NCI-H146 treated with DMSO at 0.1 percent for 48 hours (cell line): ENCODE measurements at regions not wholly inside any gene's neighbourhood (a gene's known extent, or its start where the extent isn't known, plus 50 kb on each side); places are given as distances from the start of the nearest gene placed in this dataset.

Experiments
- DNase-seq: peaks from one replicate; lab custom pipeline; 2025; ENCODE audit not compliant: unreplicated experiment; lab: John Stamatoyannopoulos, UW

DNA sequence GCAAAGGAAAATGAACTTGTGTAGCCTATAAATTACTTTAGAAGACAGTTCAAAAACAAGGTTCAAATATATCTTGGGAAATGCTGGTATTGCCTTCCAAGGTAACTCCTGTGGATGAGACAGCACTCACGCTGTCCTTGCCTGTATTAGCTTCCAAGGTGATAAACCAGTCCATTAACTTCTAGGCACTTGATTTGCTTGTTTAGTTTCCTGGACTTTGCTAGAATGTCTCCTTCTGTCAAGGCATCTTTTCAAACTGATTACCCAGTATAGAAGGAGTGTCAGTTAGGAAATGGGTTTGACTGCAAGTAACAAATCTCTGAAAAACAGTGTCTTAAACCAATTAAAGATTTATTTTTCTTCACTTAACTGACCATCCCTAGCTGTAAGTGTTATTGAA lies 103.4 kb upstream of the SLC22A23 start:
- no peak for DNase-seq

GRCh38 chr6:3559561-3559960 lies 102.7 kb upstream of the SLC22A23 start:
- DNase-seq, result no peak

- no peak for DNase-seq
Observed at GRCh38 chr6:3557336-3557735, 100.5 kb upstream of the SLC22A23 start.

DNA sequence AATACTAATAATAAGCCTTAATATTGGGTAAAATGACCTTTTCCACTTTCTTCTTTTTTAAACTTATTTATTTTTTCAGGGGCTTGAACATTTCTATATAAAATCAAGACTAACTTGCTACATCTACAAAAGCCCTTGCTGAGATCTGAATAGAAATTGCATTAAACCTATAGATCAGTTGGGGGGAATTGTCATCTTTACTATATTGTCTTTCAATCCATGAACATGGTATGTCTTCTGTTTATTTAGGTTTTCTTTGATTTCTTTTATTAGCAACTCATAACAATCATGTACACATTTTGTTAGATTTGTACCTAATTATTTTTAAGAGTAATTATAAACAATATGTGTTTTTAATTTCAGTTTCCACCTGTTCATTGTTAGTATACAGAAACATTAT lies 96.4 kb upstream of the SLC22A23 start:
- no peak for DNase-seq

DNA sequence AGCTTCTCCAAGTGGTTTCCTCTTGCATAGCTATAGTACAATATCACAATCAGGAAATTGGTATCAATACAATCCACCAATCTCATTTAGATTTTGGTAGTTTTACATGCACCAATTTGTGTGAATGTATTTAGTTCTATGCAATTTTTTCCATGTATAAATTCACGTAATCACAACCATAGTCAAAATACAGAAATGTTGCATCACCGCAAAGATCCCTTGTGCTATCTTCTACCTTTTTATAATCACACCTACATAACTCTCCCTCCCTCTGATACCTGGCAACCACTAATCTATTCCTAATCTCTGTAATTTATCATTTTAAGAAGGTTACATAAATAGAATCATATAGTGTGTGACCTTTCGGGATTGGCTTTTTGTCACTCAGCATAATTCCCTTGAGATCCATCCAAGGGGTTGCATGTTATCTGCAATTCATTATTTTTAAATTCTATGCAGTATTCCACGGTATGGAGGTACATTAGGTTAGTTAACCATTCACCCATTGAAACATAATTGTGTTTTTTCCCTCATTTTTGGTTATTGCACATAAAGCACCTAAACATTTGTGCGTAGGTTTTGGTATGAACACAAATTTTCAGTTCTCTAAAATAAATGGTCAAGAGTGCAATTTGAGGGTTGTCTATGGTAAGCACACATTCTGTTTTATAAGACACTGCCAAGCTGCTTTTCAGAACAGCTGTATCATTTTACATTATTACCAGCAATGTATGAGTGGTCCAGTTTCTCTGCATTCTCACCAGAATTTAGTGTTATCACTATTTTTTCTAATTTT lies 95.1 kb upstream of the SLC22A23 start:
- no peak for DNase-seq

- DNase-seq, result peak; percentile 96
Observed at GRCh38 chr6:3549314-3549940, 92.6 kb upstream of the SLC22A23 start.

DNA sequence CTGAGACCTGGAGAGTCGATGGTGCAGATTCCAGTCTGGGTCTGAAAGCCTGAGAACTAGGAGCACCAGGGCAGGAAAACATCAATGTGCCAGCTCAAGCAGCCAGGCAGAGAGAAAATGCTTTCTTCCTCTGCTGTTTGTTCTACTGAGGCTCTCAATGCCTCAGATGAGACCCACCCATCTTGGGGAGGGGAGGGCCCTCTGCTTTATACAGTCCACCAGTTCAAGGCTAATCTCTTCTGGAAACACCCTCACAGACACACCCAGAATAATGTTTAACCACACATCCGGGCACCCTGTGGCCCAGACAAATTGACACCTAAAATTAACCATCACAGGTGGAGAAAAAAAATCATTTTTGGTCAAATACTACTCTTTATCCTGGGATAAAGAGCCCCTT lies 89.3 kb upstream of the SLC22A23 start:
- no peak for DNase-seq

DNA sequence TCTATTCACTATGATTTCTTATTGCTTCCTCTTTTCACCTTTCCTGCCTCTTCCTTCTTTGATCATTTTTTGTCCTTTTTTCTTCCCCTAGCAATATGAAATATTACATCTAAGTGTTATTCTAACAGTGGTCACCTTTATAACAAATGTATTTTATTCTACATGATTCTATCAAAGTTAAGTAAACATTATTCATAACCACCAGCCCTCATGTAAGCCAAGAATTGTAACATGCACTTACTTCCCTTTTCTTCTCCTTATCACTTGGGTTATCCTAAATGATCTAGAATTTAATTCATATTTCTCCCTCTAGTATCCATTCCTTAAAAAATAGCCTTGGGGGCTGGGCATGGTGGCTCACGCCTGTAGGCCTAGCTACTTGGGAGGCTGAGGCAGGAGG lies 88.3 kb upstream of the SLC22A23 start:
- DNase-seq, result no peak

DNA sequence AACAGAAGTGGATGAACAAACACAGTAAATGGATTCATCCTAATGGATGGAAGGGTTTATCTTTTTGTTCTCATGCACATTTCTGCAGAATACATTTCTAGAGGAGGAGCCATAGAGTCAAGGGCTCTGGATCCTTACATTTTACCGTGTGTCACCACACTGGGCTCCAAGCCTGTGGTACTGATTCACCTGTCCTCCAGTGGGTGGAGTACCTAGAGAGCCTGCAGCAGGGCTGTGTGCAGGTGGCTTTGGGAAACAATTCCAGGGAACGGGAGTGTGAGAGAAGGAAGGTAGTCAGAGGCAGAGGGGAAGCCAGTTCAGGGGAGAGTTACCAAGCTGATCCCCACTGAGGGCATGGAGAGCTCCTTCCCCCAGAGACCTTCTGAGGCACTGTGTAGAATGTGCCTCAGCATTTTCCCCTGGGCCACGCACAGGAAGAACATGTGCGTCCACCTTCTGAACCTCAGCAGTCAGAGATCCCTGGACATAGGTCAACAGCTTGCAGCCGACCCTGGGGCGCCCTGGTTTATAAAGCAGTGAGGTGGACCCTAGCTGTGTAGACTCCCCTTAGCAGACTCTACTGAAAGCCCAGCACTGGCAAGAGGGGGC lies 85.3 kb upstream of the SLC22A23 start:
- peak; percentile 93 for DNase-seq

- DNase-seq, result no peak
Observed at GRCh38 chr6:3541006-3541585, 84.2 kb upstream of the SLC22A23 start.

DNA sequence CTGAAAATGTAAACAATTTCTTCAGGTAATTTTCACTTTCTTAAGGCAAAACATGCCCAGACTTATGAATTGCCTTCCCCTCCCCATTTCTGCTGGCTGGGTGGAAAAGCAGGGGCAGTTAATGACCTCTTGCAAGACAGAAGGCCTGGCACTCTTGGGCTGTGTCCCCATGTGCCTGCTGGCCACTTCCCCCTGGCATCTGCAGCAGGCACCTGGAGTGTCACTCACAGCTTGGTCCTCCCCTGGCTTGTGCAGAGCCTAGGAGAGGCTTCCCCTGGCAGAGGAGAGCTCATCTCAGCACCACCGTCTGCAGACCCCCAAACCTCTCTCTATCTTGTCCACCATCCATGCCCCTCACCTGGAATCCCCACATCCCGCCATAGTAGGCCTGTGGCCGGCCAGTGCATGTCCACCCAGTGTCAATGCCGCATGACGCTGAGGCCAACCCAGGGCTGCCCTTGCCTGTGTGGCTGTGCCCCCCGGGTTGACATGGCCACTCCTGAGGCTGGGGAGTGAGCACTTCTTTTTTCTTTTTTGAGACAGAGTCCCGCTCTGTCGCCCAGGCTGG lies 83.5 kb upstream of the SLC22A23 start:
- no peak for DNase-seq

GRCh38 chr6:3538536-3538935 lies 81.7 kb upstream of the SLC22A23 start:
- DNase-seq, result no peak

- no peak for DNase-seq
Observed at GRCh38 chr6:3536901-3537300, 80.1 kb upstream of the SLC22A23 start.

DNA sequence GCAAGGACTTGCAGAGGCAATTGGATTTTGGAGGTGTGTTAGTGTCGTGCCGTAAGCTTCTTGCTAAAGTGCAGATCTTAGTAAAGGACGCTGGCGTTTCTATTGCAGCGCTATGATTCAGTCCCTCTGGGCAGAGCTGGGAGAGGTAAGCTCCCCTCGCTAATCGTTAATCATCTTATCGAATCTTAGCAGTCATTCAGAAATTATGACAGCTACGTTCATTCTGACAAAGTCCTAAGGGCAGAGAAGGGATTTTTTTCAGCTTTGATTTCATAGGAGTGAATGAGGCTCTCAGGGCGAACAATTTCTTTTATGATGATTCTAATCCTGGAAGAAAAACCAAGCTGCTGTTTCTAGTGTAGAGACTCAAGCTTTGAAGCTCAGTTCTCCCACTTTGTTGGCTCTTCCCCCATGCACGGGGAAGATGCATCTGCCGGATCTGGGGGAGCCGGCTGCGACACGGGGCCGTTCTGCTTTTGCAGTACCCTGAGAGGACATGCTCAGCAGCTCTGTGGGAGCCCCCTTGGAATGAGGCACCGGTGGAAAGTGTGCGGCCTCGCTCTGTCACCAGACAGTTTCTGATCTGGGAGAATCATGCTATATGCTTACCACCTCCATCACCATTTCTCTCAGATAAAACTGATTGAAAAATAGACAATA lies 79.1 kb upstream of the SLC22A23 start:
- no peak for DNase-seq

GRCh38 chr6:3535033-3535775 lies 78.4 kb upstream of the SLC22A23 start:
- DNase-seq, result no peak

GRCh38 chr6:3534599-3534998 lies 77.7 kb upstream of the SLC22A23 start:
- no peak for DNase-seq

DNA sequence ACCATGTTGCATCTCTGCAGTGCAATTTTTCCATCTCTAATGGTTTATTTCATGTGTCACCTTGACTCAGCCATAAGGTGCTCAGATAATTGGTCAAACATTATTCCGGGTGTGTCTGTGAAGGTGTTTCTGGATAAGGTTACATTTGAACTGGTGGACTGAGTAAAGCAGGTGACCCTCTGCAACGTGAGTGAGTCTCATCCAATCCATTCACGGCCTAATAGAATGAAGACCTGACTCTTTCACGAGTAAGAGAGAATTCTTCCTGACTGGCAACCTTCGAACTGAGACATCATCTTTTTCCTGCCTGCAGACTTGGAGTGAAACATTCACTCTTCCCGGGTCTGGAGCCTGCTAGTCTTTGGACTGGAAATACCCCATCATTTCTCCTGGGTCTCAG lies 77.1 kb upstream of the SLC22A23 start:
- DNase-seq, result no peak

GRCh38 chr6:3532296-3532916 lies 75.6 kb upstream of the SLC22A23 start:
- no peak for DNase-seq

DNA sequence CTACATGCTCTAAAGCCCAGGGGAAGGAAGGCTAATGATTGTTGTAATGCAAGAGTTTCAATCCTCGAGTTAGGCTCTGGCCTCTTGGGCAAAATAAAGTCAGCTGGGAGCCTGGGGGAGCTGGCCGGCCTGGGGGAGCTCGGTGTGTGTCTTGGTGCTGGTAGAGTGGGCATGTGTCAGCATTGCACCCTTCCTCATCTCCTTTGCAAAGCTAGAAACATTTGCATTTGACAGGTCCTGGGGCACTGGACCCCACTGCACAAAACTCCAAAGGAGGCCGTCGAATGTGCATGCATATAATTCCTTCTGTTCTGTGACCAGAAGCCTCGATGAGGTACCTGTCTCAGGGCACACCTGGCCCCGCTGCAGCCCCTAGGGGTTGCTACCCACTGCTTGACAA lies 74.6 kb upstream of the SLC22A23 start:
- DNase-seq, result no peak

- DNase-seq, result no peak
Observed at GRCh38 chr6:3530515-3530914, 73.7 kb upstream of the SLC22A23 start.
